Ovary (tissue), 3 donors: ENCODE measurements at regions not wholly inside any gene's neighbourhood (a gene's known extent, or its start where the extent isn't known, plus 50 kb on each side); places are given as distances from the start of the nearest gene placed in this dataset.

ENCODE experiments used
- POLR2A ChIP-seq: fragments of 450-650 bp; IDR thresholded peaks from one replicate; pipeline ENCODE4 v1.6.1; 2017; ENCODE audit warnings: antibody characterized with exemption, mild to moderate bottlenecking, moderate library complexity
- TF ChIP-seq, protein P1 (sequence below), 3 donors: fragments of 450-650 bp in 2 of 3; fragments of 200-600 bp in 1 of 3; IDR thresholded peaks; one replicate each; pipeline versions ENCODE4 v1.5.1 to v1.8.0; 2016 to 2022; ENCODE audit warnings: antibody characterized with exemption in 3 of 3, mild to moderate bottlenecking in 1 of 3
- donor health status: DM: no; HTN: no; CAD: no.

DNA sequence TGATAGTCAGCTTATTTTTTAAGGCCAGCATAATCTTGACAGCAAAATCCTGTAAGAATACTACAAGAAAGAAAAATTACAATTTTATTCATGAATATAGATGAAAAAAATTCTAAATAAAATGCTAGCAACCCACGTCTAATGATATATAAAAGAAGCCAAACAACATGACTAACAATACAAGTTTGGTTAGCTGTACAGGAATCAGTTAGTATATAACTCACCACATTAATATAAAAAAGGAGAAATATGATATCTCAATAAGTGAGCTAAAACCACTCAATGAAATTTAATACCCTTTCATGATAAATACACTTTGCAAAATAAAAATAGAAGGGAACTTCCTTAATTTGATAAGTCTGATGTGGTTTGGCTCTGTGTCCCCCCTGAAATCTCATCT is 139.7 kb upstream of the MAN2A1 start:
- TF ChIP-seq, protein P1, sequence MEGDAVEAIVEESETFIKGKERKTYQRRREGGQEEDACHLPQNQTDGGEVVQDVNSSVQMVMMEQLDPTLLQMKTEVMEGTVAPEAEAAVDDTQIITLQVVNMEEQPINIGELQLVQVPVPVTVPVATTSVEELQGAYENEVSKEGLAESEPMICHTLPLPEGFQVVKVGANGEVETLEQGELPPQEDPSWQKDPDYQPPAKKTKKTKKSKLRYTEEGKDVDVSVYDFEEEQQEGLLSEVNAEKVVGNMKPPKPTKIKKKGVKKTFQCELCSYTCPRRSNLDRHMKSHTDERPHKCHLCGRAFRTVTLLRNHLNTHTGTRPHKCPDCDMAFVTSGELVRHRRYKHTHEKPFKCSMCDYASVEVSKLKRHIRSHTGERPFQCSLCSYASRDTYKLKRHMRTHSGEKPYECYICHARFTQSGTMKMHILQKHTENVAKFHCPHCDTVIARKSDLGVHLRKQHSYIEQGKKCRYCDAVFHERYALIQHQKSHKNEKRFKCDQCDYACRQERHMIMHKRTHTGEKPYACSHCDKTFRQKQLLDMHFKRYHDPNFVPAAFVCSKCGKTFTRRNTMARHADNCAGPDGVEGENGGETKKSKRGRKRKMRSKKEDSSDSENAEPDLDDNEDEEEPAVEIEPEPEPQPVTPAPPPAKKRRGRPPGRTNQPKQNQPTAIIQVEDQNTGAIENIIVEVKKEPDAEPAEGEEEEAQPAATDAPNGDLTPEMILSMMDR (IDR thresholded peaks at IDR 0.05), result no peak
- no peak for TF ChIP-seq POLR2A
